Smooth muscle cell (in vitro differentiated cells): ENCODE measurements at regions not wholly inside any gene's neighbourhood (a gene's known extent, or its start where the extent isn't known, plus 50 kb on each side); places are given as distances from the start of the nearest gene placed in this dataset.

ENCODE experiments used
- DNase-seq: peaks from one replicate; lab custom pipeline; 2025; ENCODE audit not compliant: unreplicated experiment; lab: John Stamatoyannopoulos, UW
- H2AFZ ChIP-seq: fragments of 200-600 bp; sonication (generic); 2 replicates; pipeline ENCODE4 v1.6.0; 2016; ENCODE audit warnings: antibody characterized with exemption, low read depth, mild to moderate bottlenecking
- H3F3A ChIP-seq: fragments of 200-600 bp; sonication (generic); 2 replicates; pipeline ENCODE4 v1.6.0; 2017; ENCODE audit warnings: antibody characterized with exemption, low read depth
- H3K27ac ChIP-seq: fragments of 200-600 bp; sonication (generic); 2 replicates; pipeline ENCODE4 v1.5.1; 2016; ENCODE audit warnings: low read depth, mild to moderate bottlenecking
- H3K27me3 ChIP-seq: fragments of 200-600 bp; sonication (generic); 2 replicates; pipeline ENCODE4 v1.6.1; 2016; ENCODE audit warnings: low read depth, mild to moderate bottlenecking
- H3K36me3 ChIP-seq: fragments of 200-600 bp; sonication (generic); 2 replicates; pipeline ENCODE4 v1.5.1; 2016; ENCODE audit warnings: low read depth
- H3K4me1 ChIP-seq: fragments of 200-600 bp; sonication (generic); 2 replicates; pipeline ENCODE4 v1.5.1; 2016; ENCODE audit warnings: low read depth
- H3K4me2 ChIP-seq: fragments of 200-600 bp; sonication (generic); 2 replicates; pipeline ENCODE4 v1.6.0; 2016; ENCODE audit warnings: mild to moderate bottlenecking
- H3K4me3 ChIP-seq: fragments of 200-600 bp; sonication (generic); 2 replicates; pipeline ENCODE4 v1.5.1; 2016; ENCODE audit warnings: mild to moderate bottlenecking
- H3K79me2 ChIP-seq: fragments of 200-600 bp; sonication (generic); 2 replicates; pipeline ENCODE4 v1.6.0; 2016; ENCODE audit warnings: low read depth, mild to moderate bottlenecking
- H3K9ac ChIP-seq: fragments of 200-600 bp; sonication (generic); 2 replicates; pipeline ENCODE4 v1.6.0; 2016; ENCODE audit warnings: low read depth
- H3K9me3 ChIP-seq: fragments of 200-600 bp; sonication (generic); replicated peaks from 2 replicates; pipeline ENCODE4 v1.5.1; 2016; ENCODE audit warnings: low read depth
- H4K20me1 ChIP-seq: fragments of 200-600 bp; sonication (generic); 2 replicates; pipeline ENCODE4 v1.6.0; 2016; ENCODE audit warnings: low read depth
- WGBS: methylation state at CpG from one replicate; pipeline ENCODE4 v1.1.7; 2016; ENCODE audit warnings: low lambda C conversion rate; 5-methylcytosine and 5-hydroxymethylcytosine counted together
- TF ChIP-seq, protein P1 (sequence below): fragments of 200-600 bp; sonication (generic); IDR thresholded peaks from 2 replicates; pipeline ENCODE4 v1.5.1; 2017; ENCODE audit warnings: borderline replicate concordance, mild to moderate bottlenecking, antibody characterized with exemption; ENCODE audit not compliant: insufficient read depth, poor library complexity, severe bottlenecking

DNA sequence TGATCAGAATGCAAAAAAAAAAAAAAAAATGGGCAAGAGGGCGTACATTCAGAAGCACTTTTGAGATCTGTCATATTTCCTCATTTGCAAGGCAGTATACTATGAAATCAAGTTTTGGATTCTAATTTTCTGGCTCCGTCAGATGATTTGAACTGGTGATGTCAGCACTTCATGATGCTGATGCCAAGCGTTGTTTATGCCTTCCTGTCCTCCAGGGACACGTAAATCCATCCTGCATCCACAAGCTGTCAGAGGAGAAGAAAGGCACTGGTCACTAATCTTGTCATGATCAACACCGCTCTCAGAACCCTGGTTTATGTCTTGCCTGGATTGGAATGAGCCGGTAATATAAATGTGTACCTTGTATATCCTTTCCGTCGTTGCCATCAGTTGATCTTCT lies 152.1 kb upstream of the EPHA3 start:
- H3K4me2 ChIP-seq, result no peak overlapping the region
- H3K9me3 ChIP-seq, result no peaks in the 10 kb centered on the region
- no peaks in the 10 kb centered on the region for H3K27me3 ChIP-seq
- no peaks in the 10 kb centered on the region for H4K20me1 ChIP-seq
- H3K4me1 ChIP-seq, result no peaks in the 10 kb centered on the region
- DNase-seq, result no peak
- 91% methylated on average over 8 of the region's 8 CpGs for WGBS
- H3F3A ChIP-seq, result no peaks in the 10 kb centered on the region
- H2AFZ ChIP-seq, result no peak overlapping the region
- H3K27ac ChIP-seq, result no peak overlapping the region
- no peak overlapping the region for H3K4me3 ChIP-seq
- TF ChIP-seq, protein P1, sequence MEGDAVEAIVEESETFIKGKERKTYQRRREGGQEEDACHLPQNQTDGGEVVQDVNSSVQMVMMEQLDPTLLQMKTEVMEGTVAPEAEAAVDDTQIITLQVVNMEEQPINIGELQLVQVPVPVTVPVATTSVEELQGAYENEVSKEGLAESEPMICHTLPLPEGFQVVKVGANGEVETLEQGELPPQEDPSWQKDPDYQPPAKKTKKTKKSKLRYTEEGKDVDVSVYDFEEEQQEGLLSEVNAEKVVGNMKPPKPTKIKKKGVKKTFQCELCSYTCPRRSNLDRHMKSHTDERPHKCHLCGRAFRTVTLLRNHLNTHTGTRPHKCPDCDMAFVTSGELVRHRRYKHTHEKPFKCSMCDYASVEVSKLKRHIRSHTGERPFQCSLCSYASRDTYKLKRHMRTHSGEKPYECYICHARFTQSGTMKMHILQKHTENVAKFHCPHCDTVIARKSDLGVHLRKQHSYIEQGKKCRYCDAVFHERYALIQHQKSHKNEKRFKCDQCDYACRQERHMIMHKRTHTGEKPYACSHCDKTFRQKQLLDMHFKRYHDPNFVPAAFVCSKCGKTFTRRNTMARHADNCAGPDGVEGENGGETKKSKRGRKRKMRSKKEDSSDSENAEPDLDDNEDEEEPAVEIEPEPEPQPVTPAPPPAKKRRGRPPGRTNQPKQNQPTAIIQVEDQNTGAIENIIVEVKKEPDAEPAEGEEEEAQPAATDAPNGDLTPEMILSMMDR, result no peak
- H3K9ac ChIP-seq, result no peak overlapping the region
- H3K79me2 ChIP-seq, result no peaks in the 10 kb centered on the region
- no peaks in the 10 kb centered on the region for H3K36me3 ChIP-seq

DNA sequence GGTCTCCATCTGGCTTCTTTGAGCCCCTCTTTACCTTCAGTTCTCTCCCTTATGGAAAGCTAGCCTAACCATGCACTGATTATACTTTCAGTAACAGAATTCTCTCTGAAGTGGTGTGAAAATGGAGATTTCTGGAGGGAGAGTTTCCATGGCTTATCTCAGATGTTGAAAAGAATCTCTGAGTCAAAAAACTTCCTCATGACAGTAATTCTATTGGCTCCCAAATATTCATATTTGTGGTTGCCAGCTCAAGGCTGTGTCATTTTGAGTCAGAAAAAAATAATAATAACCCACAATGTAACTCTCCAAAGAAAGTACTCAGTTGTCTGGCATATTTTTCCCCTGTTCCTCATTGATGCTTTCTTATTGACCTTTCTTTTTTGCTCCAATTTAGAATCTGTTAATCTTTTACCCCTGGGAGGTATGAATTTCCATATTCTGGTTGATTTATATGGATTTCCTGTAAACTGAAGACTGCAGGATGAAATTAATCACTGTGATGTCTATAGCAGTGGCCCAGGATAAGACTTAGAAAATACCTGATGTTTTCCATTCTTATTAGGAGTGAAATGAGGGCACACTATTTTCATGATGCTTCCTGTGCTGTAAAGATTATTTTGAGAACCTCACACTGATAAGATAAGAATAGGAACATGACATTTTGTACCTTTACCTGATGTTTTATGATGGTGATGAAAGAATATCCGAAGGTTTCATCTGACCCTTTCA lies 149.5 kb upstream of the EPHA3 start:
- no peaks in the 10 kb centered on the region for H3K27me3 ChIP-seq
- peak overlapping the region; percentile 12 for H2AFZ ChIP-seq
- no peaks in the 10 kb centered on the region for H3F3A ChIP-seq
- peak overlapping the region; percentile 84 for H3K27ac ChIP-seq
- no peaks in the 10 kb centered on the region for H3K4me1 ChIP-seq
- H3K79me2 ChIP-seq, result no peaks in the 10 kb centered on the region
- H3K36me3 ChIP-seq, result no peaks in the 10 kb centered on the region
- H3K4me3 ChIP-seq, result no peak overlapping the region
- H4K20me1 ChIP-seq, result no peaks in the 10 kb centered on the region
- peak overlapping the region; percentile 54 for H3K9ac ChIP-seq
- 50% methylated on average over 1 of the region's 1 CpG for WGBS
- H3K4me2 ChIP-seq, result peak overlapping the region; percentile 67
- H3K9me3 ChIP-seq, result no peaks in the 10 kb centered on the region
- DNase-seq, result no peak
- TF ChIP-seq, protein P1, result no peak

GRCh38 chr3:88960019-88960418 lies 147.4 kb upstream of the EPHA3 start:
- Histone ChIP-seq H3K79me2 (no peaks in the 10 kb centered on the region), H3F3A (no peaks in the 10 kb centered on the region), H4K20me1 (no peaks in the 10 kb centered on the region), H3K27ac (no peak overlapping the region), H3K4me2 (no peak overlapping the region), H2AFZ (no peak overlapping the region), H3K4me3 (no peak overlapping the region), H3K4me1 (no peaks in the 10 kb centered on the region), H3K27me3 (no peaks in the 10 kb centered on the region), H3K9me3 (no peaks in the 10 kb centered on the region), H3K9ac (no peak overlapping the region), H3K36me3 (no peaks in the 10 kb centered on the region)
- TF ChIP-seq, protein P1, result no peak
- WGBS, result 94% methylated on average over 3 of the region's 3 CpGs
- DNase-seq, result no peak

- H4K20me1 ChIP-seq, result no peaks in the 10 kb centered on the region
- H3K79me2 ChIP-seq, result no peaks in the 10 kb centered on the region
- H3K4me3 ChIP-seq, result no peak overlapping the region
- no peak overlapping the region for H3K9ac ChIP-seq
- DNase-seq, result no peak
- H3K9me3 ChIP-seq, result no peaks in the 10 kb centered on the region
- no peak overlapping the region for H2AFZ ChIP-seq
- H3K4me1 ChIP-seq, result no peaks in the 10 kb centered on the region
- H3F3A ChIP-seq, result no peaks in the 10 kb centered on the region
- H3K4me2 ChIP-seq, result no peak overlapping the region
- TF ChIP-seq, protein P1, result no peak
- H3K36me3 ChIP-seq, result no peaks in the 10 kb centered on the region
- no peak overlapping the region for H3K27ac ChIP-seq
- no peaks in the 10 kb centered on the region for H3K27me3 ChIP-seq
Observed at GRCh38 chr3:88963003-88963402, 144.4 kb upstream of the EPHA3 start.
